Prostate gland (tissue), 2 donors: ENCODE measurements at regions not wholly inside any gene's neighbourhood (a gene's known extent, or its start where the extent isn't known, plus 50 kb on each side); places are given as distances from the start of the nearest gene placed in this dataset.

Source experiments
- DNase-seq: peaks from one replicate; pipeline ENCODE4 v3.0.0-alpha.2; 2019; ENCODE audit warnings: low spot score
- H3K27ac ChIP-seq, 2 donors: fragments of 200-600 bp; sonication (generic); 2 replicates each; pipeline ENCODE4 v1.5.1; 2017 to 2019
- H3K27me3 ChIP-seq: fragments of 200-600 bp; sonication (generic); replicated peaks from 2 replicates; pipeline ENCODE4 v1.5.1; 2019; ENCODE audit not compliant: insufficient read depth
- H3K36me3 ChIP-seq, 2 donors: fragments of 200-600 bp; sonication (generic); 1 replicate in 1 of 2; 2 replicates in 1 of 2; pipeline versions ENCODE4 v1.5.1 to v1.8.1; 2017 to 2019
- H3K4me1 ChIP-seq: fragments of 200-600 bp; sonication (generic); replicated peaks from 2 replicates; pipeline ENCODE4 v1.5.1; 2019
- H3K4me3 ChIP-seq, 2 donors: fragments of 200-600 bp; sonication (generic); 2 replicates each; pipeline ENCODE4 v1.5.1; 2017 to 2019
- H3K9me3 ChIP-seq: fragments of 200-600 bp; sonication (generic); 2 replicates; pipeline ENCODE4 v1.5.1; 2017
- CTCF ChIP-seq, 4 experiments: fragments of 200-600 bp in 2 of 4; fragments of 450-650 bp in 2 of 4; sonication (generic) in 2 of 4; IDR thresholded peaks; 1 replicate in 3 of 4; 2 replicates in 1 of 4; pipeline ENCODE4 v1.5.1; 2016 to 2019; ENCODE audit warnings: antibody characterized with exemption in 4 of 4, mild to moderate bottlenecking in 2 of 4, moderate library complexity in 2 of 4
- POLR2A ChIP-seq: fragments of 450-650 bp; IDR thresholded peaks from one replicate; pipeline ENCODE4 v1.6.1; 2016; ENCODE audit warnings: antibody characterized with exemption, mild to moderate bottlenecking
- POLR2AphosphoS5 ChIP-seq: sonication (generic); formaldehyde crosslinking; IDR thresholded peaks from one replicate; pipeline ENCODE4 v1.6.1; 2017; ENCODE audit warnings: antibody characterized with exemption
- WGBS: methylation state at CpG from one replicate; pipeline ENCODE4 v1.1.5; 2018; 5-methylcytosine and 5-hydroxymethylcytosine counted together
- intact Hi-C: fragments of 100-400 bp; cut with DNase I; formaldehyde crosslinking; loops from one replicate; pipeline ENCODE4 v1.14.2; 2022

GRCh38 chr6:92752114-92752513 is 667.2 kb downstream of the EPHA7 start:
- H3K9me3 ChIP-seq, result no peaks in the 10 kb centered on the region
- intact Hi-C loops, result no loop called here
- TF ChIP-seq POLR2AphosphoS5 (no peak), POLR2A (no peak)
- H3K27me3 ChIP-seq, result no peaks in the 10 kb centered on the region
- no peak overlapping the region for H3K27ac ChIP-seq
- no peaks in the 10 kb centered on the region for H3K4me1 ChIP-seq
- DNase-seq, result no peak
- H3K36me3 ChIP-seq, result no peaks in the 10 kb centered on the region
- no peak overlapping the region for H3K4me3 ChIP-seq

- WGBS, result 76% methylated on average over 1 of the region's 1 CpG
- Histone ChIP-seq H3K27ac (no peak overlapping the region), H3K27me3 (no peaks in the 10 kb centered on the region), H3K4me3 (no peak overlapping the region), H3K36me3 (no peaks in the 10 kb centered on the region), H3K4me1 (no peaks in the 10 kb centered on the region), H3K9me3 (no peaks in the 10 kb centered on the region)
- TF ChIP-seq POLR2AphosphoS5 (no peak), POLR2A (no peak), CTCF (IDR thresholded peaks at IDR 0.05) (no peak)
- no peak for DNase-seq
- intact Hi-C loops, result no loop called here
Measured at GRCh38 chr6:92748131-92748530, 671.2 kb downstream of the EPHA7 start.

- no peak for DNase-seq
- no peaks in the 10 kb centered on the region for H3K4me1 ChIP-seq
- H3K27me3 ChIP-seq, result no peaks in the 10 kb centered on the region
- TF ChIP-seq POLR2AphosphoS5 (no peak), CTCF (IDR thresholded peaks at IDR 0.05) (no peak), POLR2A (no peak)
- H3K36me3 ChIP-seq, result no peaks in the 10 kb centered on the region
- no peaks in the 10 kb centered on the region for H3K9me3 ChIP-seq
- 97% methylated on average over 3 of the region's 3 CpGs for WGBS
- H3K4me3 ChIP-seq, result no peak overlapping the region
- intact Hi-C loops, result no loop called here
- H3K27ac ChIP-seq, result no peak overlapping the region
Measured at GRCh38 chr6:92737983-92738382, 681.4 kb downstream of the EPHA7 start.

- Histone ChIP-seq H3K4me3 (no peak overlapping the region), H3K27ac (no peak overlapping the region), H3K9me3 (no peaks in the 10 kb centered on the region), H3K36me3 (no peaks in the 10 kb centered on the region), H3K4me1 (no peaks in the 10 kb centered on the region), H3K27me3 (no peaks in the 10 kb centered on the region)
- intact Hi-C loops, result no loop called here
- TF ChIP-seq POLR2A (no peak), CTCF (IDR thresholded peaks at IDR 0.05) (no peak), POLR2AphosphoS5 (no peak)
- WGBS, result 92% methylated on average over 19 of the region's 45 CpGs
- no peak for DNase-seq
Measured at GRCh38 chr6:92723390-92723931, 695.9 kb downstream of the EPHA7 start.

- 58% methylated on average over 3 of the region's 3 CpGs for WGBS
- Histone ChIP-seq H3K27ac (no peak overlapping the region), H3K4me3 (no peak overlapping the region), H3K36me3 (no peaks in the 10 kb centered on the region), H3K9me3 (no peaks in the 10 kb centered on the region), H3K27me3 (no peaks in the 10 kb centered on the region), H3K4me1 (no peaks in the 10 kb centered on the region)
- intact Hi-C loops, result no loop called here
- no peak for TF ChIP-seq POLR2A
- TF ChIP-seq CTCF (IDR thresholded peaks at IDR 0.05), result no peak
- TF ChIP-seq POLR2AphosphoS5, result no peak
- no peak for DNase-seq
Measured at GRCh38 chr6:92719773-92720172, 699.6 kb downstream of the EPHA7 start.
